T-helper 2 cell treated with Interferon-gamma antibody and Interleukin-4, amounts not matched to agents 100 ng/mL and 5 ng/mL, for 36 hours (primary cell): ENCODE measurements at regions not wholly inside any gene's neighbourhood (a gene's known extent, or its start where the extent isn't known, plus 50 kb on each side); places are given as distances from the start of the nearest gene placed in this dataset.

Source experiments
- intact Hi-C: fragments of 100-400 bp; cut with micrococcal nuclease; formaldehyde crosslinking; loops from one replicate; pipeline ENCODE4 v1.15.1; 2023

DNA sequence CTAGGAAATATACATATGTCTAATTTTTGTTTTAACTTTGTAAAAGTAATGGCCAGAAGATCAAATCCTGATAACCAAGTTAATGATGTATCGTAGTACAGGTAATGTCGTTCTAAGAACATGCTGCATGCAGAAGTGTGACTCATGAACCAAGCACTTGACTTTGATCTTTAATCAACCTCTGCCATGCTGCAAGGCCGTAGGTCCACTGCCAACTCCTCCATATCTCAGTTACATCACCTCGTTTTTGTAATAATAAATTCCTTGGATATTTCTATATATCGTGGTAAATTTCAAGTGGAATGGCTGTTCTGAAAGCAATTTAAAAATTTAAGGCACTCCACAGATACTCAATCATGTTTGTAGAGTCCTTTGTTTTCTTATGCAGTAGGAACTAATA lies 771.7 kb downstream of the EPHA7 start:
- intact Hi-C loops: loop anchor here (10.0 kb wide), 1 partner anchor 1563 kb away; no protein-coding TSS in a partner anchor

DNA sequence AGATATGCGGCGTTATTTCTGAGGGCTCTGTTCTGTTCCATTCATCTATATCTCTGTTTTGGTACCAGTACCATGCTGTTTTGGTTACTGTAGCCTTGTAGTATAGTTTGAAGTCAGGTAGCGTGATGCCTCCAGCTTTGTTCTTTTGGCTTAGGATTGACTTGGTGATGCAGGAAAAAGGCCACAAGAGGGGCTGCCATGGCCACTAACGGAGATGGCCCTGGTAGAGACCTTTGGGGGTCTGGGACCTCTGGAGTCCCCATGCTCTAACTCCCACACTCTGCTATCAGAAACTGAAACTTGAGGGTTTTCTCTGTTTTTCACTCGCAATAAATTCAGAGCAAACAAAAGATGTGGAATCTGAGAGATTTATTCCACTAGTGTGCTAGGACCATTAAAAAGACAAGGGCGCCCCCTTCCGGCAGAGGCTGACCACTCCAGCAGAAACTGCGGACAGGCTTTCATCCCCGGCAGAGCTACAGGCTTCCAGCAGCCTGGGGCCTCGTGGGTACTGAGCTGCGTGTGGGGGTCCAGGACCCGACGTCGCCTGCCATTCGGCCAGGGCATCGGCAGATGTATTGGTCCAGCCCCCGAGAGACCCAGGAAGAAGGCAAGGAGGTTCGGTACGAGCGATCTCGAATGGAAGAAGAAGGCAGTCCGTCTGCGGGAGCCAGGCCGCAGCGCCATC lies 775.1 kb downstream of the EPHA7 start:
- intact Hi-C loops: loop anchor here (10.0 kb wide), 1 partner anchor 1559 kb away; no protein-coding TSS in a partner anchor

GRCh38 chr6:92635553-92636153 lies 783.7 kb downstream of the EPHA7 start:
- intact Hi-C loops: no loop called here

- intact Hi-C loops: no loop called here
These were observed 784.8 kb downstream of the EPHA7 start for GRCh38 chr6:92634561-92634960.

GRCh38 chr6:92623431-92623830 lies 795.9 kb downstream of the EPHA7 start:
- intact Hi-C loops: no loop called here

- intact Hi-C loops: no loop called here
These were observed 801.6 kb downstream of the EPHA7 start for GRCh38 chr6:92617721-92618120.

GRCh38 chr6:92608751-92609150 lies 810.6 kb downstream of the EPHA7 start:
- intact Hi-C loops: no loop called here

- intact Hi-C loops: no loop called here
These were observed 826.2 kb downstream of the EPHA7 start for GRCh38 chr6:92593201-92593600.

- intact Hi-C loops: no loop called here
These were observed 829.4 kb downstream of the EPHA7 start for GRCh38 chr6:92589996-92590395.

DNA sequence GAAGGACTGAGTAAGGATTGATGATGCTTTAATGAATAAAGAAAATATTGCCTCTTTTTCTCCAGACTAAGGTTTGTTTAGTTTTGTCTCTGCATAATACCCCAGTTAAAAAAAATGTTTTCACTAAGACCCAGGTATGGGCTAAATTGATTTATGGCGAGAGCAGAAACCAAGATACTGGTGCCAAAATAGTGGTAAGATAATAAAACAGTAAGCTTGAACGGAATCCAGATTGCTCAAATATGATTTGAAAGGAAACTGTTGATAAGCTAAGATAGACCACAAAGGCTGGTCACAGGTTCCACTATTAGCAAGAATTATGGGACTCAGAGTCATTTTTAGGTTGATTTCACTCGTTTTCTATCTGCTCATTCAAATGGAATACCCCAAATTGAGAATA lies 831.2 kb downstream of the EPHA7 start:
- intact Hi-C loops: no loop called here

DNA sequence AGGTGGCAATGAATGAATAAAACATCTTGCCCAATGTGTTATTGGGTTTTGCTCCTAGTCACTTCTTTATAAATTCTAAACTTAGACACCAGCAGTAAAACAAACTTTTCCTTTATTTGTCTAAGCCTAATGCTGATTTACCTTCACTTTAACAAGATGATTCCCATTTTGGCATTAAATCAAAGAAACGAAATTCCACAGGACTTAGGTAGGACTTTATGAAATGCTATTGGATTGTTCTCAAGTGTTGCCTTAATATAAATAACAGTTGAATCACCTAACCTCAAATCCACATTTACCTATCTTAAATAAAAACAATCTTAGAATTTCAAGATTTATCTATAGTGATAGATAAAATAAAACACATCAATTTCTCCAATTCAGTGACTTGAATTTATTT lies 831.8 kb downstream of the EPHA7 start:
- intact Hi-C loops: no loop called here

GRCh38 chr6:92586236-92586977 lies 833.0 kb downstream of the EPHA7 start:
- intact Hi-C loops: no loop called here

DNA sequence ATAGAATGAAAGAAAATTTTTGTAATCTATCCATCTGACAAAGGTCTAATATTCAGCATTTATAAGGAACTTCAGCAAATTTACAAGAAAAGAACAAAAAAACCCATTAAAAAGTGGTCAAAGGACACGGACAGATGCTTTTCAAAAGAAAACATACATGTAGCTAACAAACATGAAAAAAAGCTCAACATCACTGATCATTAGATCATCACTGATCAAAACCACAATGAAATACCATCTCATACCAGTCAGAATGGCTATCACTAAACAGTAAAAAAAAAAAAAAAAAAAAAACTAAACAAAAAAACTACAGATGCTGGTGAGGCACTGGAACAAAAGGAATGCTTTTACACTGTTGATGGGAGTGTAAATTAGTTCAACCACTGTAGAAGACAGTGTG lies 837.1 kb downstream of the EPHA7 start:
- intact Hi-C loops: no loop called here

GRCh38 chr6:92577077-92577719 lies 842.2 kb downstream of the EPHA7 start:
- intact Hi-C loops: no loop called here

GRCh38 chr6:92568541-92568940 lies 850.8 kb downstream of the EPHA7 start:
- intact Hi-C loops: no loop called here

DNA sequence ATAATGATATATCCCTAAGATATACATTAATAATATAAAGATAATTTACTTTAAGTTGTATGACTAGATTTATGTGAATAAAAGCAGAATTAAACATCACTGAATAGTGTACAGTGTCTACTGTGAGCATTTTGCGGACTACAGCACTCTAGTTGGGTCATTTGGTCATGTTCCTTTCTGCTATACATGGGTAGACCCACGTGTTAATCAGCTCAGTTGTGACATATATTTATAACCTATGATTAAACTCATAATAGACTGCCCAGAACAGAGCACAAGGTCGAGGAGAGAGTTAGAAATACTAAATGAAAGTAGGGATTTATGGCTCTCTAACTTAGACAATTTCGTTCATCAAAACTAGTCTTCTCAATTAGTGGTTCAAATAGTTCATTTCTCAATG lies 852.7 kb downstream of the EPHA7 start:
- intact Hi-C loops: no loop called here

GRCh38 chr6:92564376-92564775 lies 855.0 kb downstream of the EPHA7 start:
- intact Hi-C loops: no loop called here

GRCh38 chr6:92559611-92560010 lies 859.7 kb downstream of the EPHA7 start:
- intact Hi-C loops: no loop called here

- intact Hi-C loops: no loop called here
These were observed 860.4 kb downstream of the EPHA7 start for GRCh38 chr6:92559003-92559402.

- intact Hi-C loops: no loop called here
These were observed 868.9 kb downstream of the EPHA7 start for GRCh38 chr6:92550501-92550900.

- intact Hi-C loops: no loop called here
These were observed 873.5 kb downstream of the EPHA7 start for GRCh38 chr6:92545861-92546260.

GRCh38 chr6:92541448-92542060 lies 877.8 kb downstream of the EPHA7 start:
- intact Hi-C loops: no loop called here
